ENCODE measurements at regions not wholly inside any gene's neighbourhood (a gene's known extent, or its start where the extent isn't known, plus 50 kb on each side); places are given as distances from the start of the nearest gene placed in this dataset.

GRCh38 chr20:50379049-50379990, 130.9 kb upstream of the PTPN1 start:
- peak; percentile 25 for DNase-seq (ENCODE audit: low read depth)
- H3K4me3 ChIP-seq (ENCODE audit: low read length) = peak overlapping the region; percentile 60
- H3K4me1 ChIP-seq (ENCODE audit: control insufficient read depth, insufficient read depth, low read length) = peaks cover 22% of the 10 kb centered on the region
- no peaks in the 10 kb centered on the region for H3K27me3 ChIP-seq (replicated peaks; ENCODE audit: control insufficient read depth, insufficient read depth, low read length)
- H3K9me3 ChIP-seq (ENCODE audit: control insufficient read depth, low read length) = no peaks in the 10 kb centered on the region
- H3K36me3 ChIP-seq (ENCODE audit: control insufficient read depth, insufficient read depth, low read length, severe bottlenecking) = no peaks in the 10 kb centered on the region
- H3K9ac ChIP-seq (ENCODE audit: low read length) = peak overlapping the region; percentile 64

GRCh38 chr20:50379991-50380696, 130.0 kb upstream of the PTPN1 start:
- Histone ChIP-seq H3K4me1 (ENCODE audit: control insufficient read depth, insufficient read depth, low read length) (peaks cover 22% of the 10 kb centered on the region), H3K9ac (ENCODE audit: low read length) (peak overlapping the region; percentile 39), H3K4me3 (ENCODE audit: low read length) (peak overlapping the region; percentile 57), H3K27me3 (replicated peaks; ENCODE audit: control insufficient read depth, insufficient read depth, low read length) (no peaks in the 10 kb centered on the region), H3K9me3 (ENCODE audit: control insufficient read depth, low read length) (no peaks in the 10 kb centered on the region), H3K36me3 (ENCODE audit: control insufficient read depth, insufficient read depth, low read length, severe bottlenecking) (no peaks in the 10 kb centered on the region)
- DNase-seq (ENCODE audit: low read depth) = no peak

- Histone ChIP-seq H3K9me3 (ENCODE audit: control insufficient read depth, low read length) (no peaks in the 10 kb centered on the region), H3K36me3 (ENCODE audit: control insufficient read depth, insufficient read depth, low read length, severe bottlenecking) (no peaks in the 10 kb centered on the region)
- DNase-seq (ENCODE audit: low read depth) = peak; percentile 82
These were observed 129.5 kb upstream of the PTPN1 start for GRCh38 chr20:50380697-50381040.

GRCh38 chr20:50381075-50381732, 129.0 kb upstream of the PTPN1 start:
- Histone ChIP-seq H3K4me3 (ENCODE audit: low read length) (no peak overlapping the region), H3K36me3 (ENCODE audit: control insufficient read depth, insufficient read depth, low read length, severe bottlenecking) (no peaks in the 10 kb centered on the region), H3K27me3 (replicated peaks; ENCODE audit: control insufficient read depth, insufficient read depth, low read length) (no peaks in the 10 kb centered on the region), H3K9me3 (ENCODE audit: control insufficient read depth, low read length) (no peaks in the 10 kb centered on the region), H3K4me1 (ENCODE audit: control insufficient read depth, insufficient read depth, low read length) (peaks cover 22% of the 10 kb centered on the region), H3K9ac (ENCODE audit: low read length) (peak overlapping the region; percentile 49)
- no peak for DNase-seq (ENCODE audit: low read depth)

More at GRCh38 chr20:50380697-50381040, 129.5 kb upstream of the PTPN1 start:
- peaks cover 22% of the 10 kb centered on the region for H3K4me1 ChIP-seq (ENCODE audit: control insufficient read depth, insufficient read depth, low read length)
- H3K27me3 ChIP-seq (replicated peaks; ENCODE audit: control insufficient read depth, insufficient read depth, low read length) = no peaks in the 10 kb centered on the region
- peak overlapping the region; percentile 49 for H3K9ac ChIP-seq (ENCODE audit: low read length)
- no peak overlapping the region for H3K4me3 ChIP-seq (ENCODE audit: low read length)

- H3K4me3 ChIP-seq (ENCODE audit: low read length) = no peak overlapping the region
- no peak for DNase-seq (ENCODE audit: low read depth)
- no peak overlapping the region for H3K9ac ChIP-seq (ENCODE audit: low read length)
These were observed 128.2 kb upstream of the PTPN1 start for GRCh38 chr20:50381771-50382593.

GRCh38 chr20:50385733-50386640, 124.2 kb upstream of the PTPN1 start:
- no peaks in the 10 kb centered on the region for H3K27me3 ChIP-seq (replicated peaks; ENCODE audit: control insufficient read depth, insufficient read depth, low read length)
- no peaks in the 10 kb centered on the region for H3K9me3 ChIP-seq (ENCODE audit: control insufficient read depth, low read length)
- no peak overlapping the region for H3K4me3 ChIP-seq (ENCODE audit: low read length)
- H3K4me1 ChIP-seq (ENCODE audit: control insufficient read depth, insufficient read depth, low read length) = no peaks in the 10 kb centered on the region
- no peak overlapping the region for H3K9ac ChIP-seq (ENCODE audit: low read length)
- H3K36me3 ChIP-seq (ENCODE audit: control insufficient read depth, insufficient read depth, low read length, severe bottlenecking) = no peaks in the 10 kb centered on the region
- DNase-seq (ENCODE audit: low read depth) = no peak

More at GRCh38 chr20:50381771-50382593, 128.2 kb upstream of the PTPN1 start:
- no peaks in the 10 kb centered on the region for H3K9me3 ChIP-seq (ENCODE audit: control insufficient read depth, low read length)
- H3K4me1 ChIP-seq (ENCODE audit: control insufficient read depth, insufficient read depth, low read length) = peaks cover 22% of the 10 kb centered on the region
- no peaks in the 10 kb centered on the region for H3K36me3 ChIP-seq (ENCODE audit: control insufficient read depth, insufficient read depth, low read length, severe bottlenecking)
- H3K27me3 ChIP-seq (replicated peaks; ENCODE audit: control insufficient read depth, insufficient read depth, low read length) = no peaks in the 10 kb centered on the region

- Histone ChIP-seq H3K9ac (ENCODE audit: low read length) (no peak overlapping the region), H3K9me3 (ENCODE audit: control insufficient read depth, low read length) (no peaks in the 10 kb centered on the region), H3K4me1 (ENCODE audit: control insufficient read depth, insufficient read depth, low read length) (no peaks in the 10 kb centered on the region), H3K4me3 (ENCODE audit: low read length) (no peak overlapping the region), H3K27me3 (replicated peaks; ENCODE audit: control insufficient read depth, insufficient read depth, low read length) (no peaks in the 10 kb centered on the region), H3K36me3 (ENCODE audit: control insufficient read depth, insufficient read depth, low read length, severe bottlenecking) (no peaks in the 10 kb centered on the region)
- no peak for DNase-seq (ENCODE audit: low read depth)
These were observed 123.6 kb upstream of the PTPN1 start for GRCh38 chr20:50386641-50386960.

GRCh38 chr20:50387218-50387995, 122.8 kb upstream of the PTPN1 start:
- Histone ChIP-seq H3K9ac (ENCODE audit: low read length) (no peak overlapping the region), H3K27me3 (replicated peaks; ENCODE audit: control insufficient read depth, insufficient read depth, low read length) (no peaks in the 10 kb centered on the region), H3K4me1 (ENCODE audit: control insufficient read depth, insufficient read depth, low read length) (no peaks in the 10 kb centered on the region), H3K36me3 (ENCODE audit: control insufficient read depth, insufficient read depth, low read length, severe bottlenecking) (no peaks in the 10 kb centered on the region), H3K4me3 (ENCODE audit: low read length) (no peak overlapping the region), H3K9me3 (ENCODE audit: control insufficient read depth, low read length) (no peaks in the 10 kb centered on the region)
- no peak for DNase-seq (ENCODE audit: low read depth)

GRCh38 chr20:50387996-50388332, 122.2 kb upstream of the PTPN1 start:
- no peaks in the 10 kb centered on the region for H3K36me3 ChIP-seq (ENCODE audit: control insufficient read depth, insufficient read depth, low read length, severe bottlenecking)
- H3K9ac ChIP-seq (ENCODE audit: low read length) = no peak overlapping the region
- no peaks in the 10 kb centered on the region for H3K9me3 ChIP-seq (ENCODE audit: control insufficient read depth, low read length)
- H3K27me3 ChIP-seq (replicated peaks; ENCODE audit: control insufficient read depth, insufficient read depth, low read length) = no peaks in the 10 kb centered on the region
- H3K4me3 ChIP-seq (ENCODE audit: low read length) = no peak overlapping the region
- no peaks in the 10 kb centered on the region for H3K4me1 ChIP-seq (ENCODE audit: control insufficient read depth, insufficient read depth, low read length)
- no peak for DNase-seq (ENCODE audit: low read depth)

Measured in adipocyte (in vitro differentiated cells).